Peyer's patch (tissue), 4 donors: ENCODE measurements at regions not wholly inside any gene's neighbourhood (a gene's known extent, or its start where the extent isn't known, plus 50 kb on each side); places are given as distances from the start of the nearest gene placed in this dataset.

ENCODE experiments used
- POLR2A ChIP-seq, 2 donors: fragments of 450-650 bp; IDR thresholded peaks; one replicate each; pipeline ENCODE4 v1.5.1; 2017; ENCODE audit warnings: antibody characterized with exemption in 2 of 2, mild to moderate bottlenecking in 2 of 2, moderate library complexity in 2 of 2
- TF ChIP-seq, protein P1 (sequence below), 6 experiments: fragments of 450-650 bp in 4 of 6; fragments of 200-600 bp in 2 of 6; sonication (generic) in 1 of 6; IDR thresholded peaks; one replicate each; pipeline ENCODE4 v1.5.1; 2017 to 2019; ENCODE audit warnings: antibody characterized with exemption in 6 of 6, mild to moderate bottlenecking in 3 of 6, moderate library complexity in 1 of 6

DNA sequence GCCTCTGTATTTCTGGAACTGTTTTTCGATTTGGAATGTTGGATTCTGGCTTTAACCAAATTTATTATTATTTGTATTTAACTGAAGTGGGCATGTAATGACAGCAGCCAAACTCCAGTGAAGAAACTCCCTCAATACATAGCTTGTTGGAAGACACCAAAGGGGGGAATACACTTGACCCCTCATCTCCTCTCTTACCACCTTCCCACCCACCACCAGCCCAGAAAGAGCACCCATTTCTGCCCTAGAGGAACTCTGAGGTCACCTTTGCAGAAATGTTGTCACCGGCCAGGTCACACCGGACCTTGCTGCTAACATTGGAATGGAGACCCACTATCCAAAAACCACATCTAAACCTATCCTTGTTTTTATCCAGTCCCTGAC lies 58.6 kb upstream of the CA12 start:
- TF ChIP-seq, protein P1, sequence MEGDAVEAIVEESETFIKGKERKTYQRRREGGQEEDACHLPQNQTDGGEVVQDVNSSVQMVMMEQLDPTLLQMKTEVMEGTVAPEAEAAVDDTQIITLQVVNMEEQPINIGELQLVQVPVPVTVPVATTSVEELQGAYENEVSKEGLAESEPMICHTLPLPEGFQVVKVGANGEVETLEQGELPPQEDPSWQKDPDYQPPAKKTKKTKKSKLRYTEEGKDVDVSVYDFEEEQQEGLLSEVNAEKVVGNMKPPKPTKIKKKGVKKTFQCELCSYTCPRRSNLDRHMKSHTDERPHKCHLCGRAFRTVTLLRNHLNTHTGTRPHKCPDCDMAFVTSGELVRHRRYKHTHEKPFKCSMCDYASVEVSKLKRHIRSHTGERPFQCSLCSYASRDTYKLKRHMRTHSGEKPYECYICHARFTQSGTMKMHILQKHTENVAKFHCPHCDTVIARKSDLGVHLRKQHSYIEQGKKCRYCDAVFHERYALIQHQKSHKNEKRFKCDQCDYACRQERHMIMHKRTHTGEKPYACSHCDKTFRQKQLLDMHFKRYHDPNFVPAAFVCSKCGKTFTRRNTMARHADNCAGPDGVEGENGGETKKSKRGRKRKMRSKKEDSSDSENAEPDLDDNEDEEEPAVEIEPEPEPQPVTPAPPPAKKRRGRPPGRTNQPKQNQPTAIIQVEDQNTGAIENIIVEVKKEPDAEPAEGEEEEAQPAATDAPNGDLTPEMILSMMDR (IDR thresholded peaks at IDR 0.05), result no peak
- TF ChIP-seq POLR2A (IDR thresholded peaks at IDR 0.05), result no peak
